Peyer's patch (tissue), 4 donors: ENCODE measurements at regions not wholly inside any gene's neighbourhood (a gene's known extent, or its start where the extent isn't known, plus 50 kb on each side); places are given as distances from the start of the nearest gene placed in this dataset.

Experiments used
- CTCF ChIP-seq, 6 experiments: fragments of 450-650 bp in 4 of 6; fragments of 200-600 bp in 2 of 6; sonication (generic) in 1 of 6; IDR thresholded peaks; one replicate each; pipeline ENCODE4 v1.5.1; 2017 to 2019; ENCODE audit warnings: antibody characterized with exemption in 6 of 6, mild to moderate bottlenecking in 3 of 6, moderate library complexity in 1 of 6
- POLR2A ChIP-seq, 2 donors: fragments of 450-650 bp; IDR thresholded peaks; one replicate each; pipeline ENCODE4 v1.5.1; 2017; ENCODE audit warnings: antibody characterized with exemption in 2 of 2, mild to moderate bottlenecking in 2 of 2, moderate library complexity in 2 of 2

- TF ChIP-seq CTCF (IDR thresholded peaks at IDR 0.05), result no peak
- TF ChIP-seq POLR2A (IDR thresholded peaks at IDR 0.05), result no peak
Observed at GRCh38 chr1:99369154-99369553, 104.9 kb downstream of the PLPPR4 start.
